Esophagus (tissue), 2 donors: ENCODE measurements at regions not wholly inside any gene's neighbourhood (a gene's known extent, or its start where the extent isn't known, plus 50 kb on each side); places are given as distances from the start of the nearest gene placed in this dataset.

Experiments used
- H3K27ac ChIP-seq, 2 donors: one replicate each; pipeline ENCODE4 v1.5.1; 2013; ENCODE audit warnings: low read depth in 2 of 2, mild to moderate bottlenecking in 2 of 2, inconsistent platforms in 1 of 2, low read length in 1 of 2, moderate library complexity in 1 of 2
- H3K27me3 ChIP-seq, 2 donors: one replicate each; pipeline ENCODE4 v1.6.1; 2013; ENCODE audit warnings: low read length in 2 of 2, control low read depth in 1 of 2, mild to moderate bottlenecking in 1 of 2; ENCODE audit not compliant: insufficient read depth in 2 of 2, control insufficient read depth in 1 of 2
- H3K36me3 ChIP-seq, 2 donors: one replicate each; pipeline ENCODE4 v1.6.1; 2013; ENCODE audit warnings: low read length in 1 of 2; ENCODE audit not compliant: control insufficient read depth in 2 of 2, insufficient read depth in 2 of 2
- H3K4me1 ChIP-seq, 2 donors: one replicate each; pipeline ENCODE4 v1.6.1; 2013; ENCODE audit warnings: low read length in 1 of 2; ENCODE audit not compliant: control insufficient read depth in 2 of 2, insufficient read depth in 2 of 2
- H3K4me3 ChIP-seq, 2 donors: one replicate each; pipeline ENCODE4 v1.5.1; 2013; ENCODE audit warnings: low read length in 2 of 2, mild to moderate bottlenecking in 2 of 2, low read depth in 1 of 2, moderate library complexity in 1 of 2
- H3K9me3 ChIP-seq, 2 donors: one replicate each; pipeline ENCODE4 v1.6.1; 2013; ENCODE audit warnings: mild to moderate bottlenecking in 2 of 2, low read depth in 1 of 2, low read length in 1 of 2, moderate library complexity in 1 of 2; ENCODE audit not compliant: control insufficient read depth in 2 of 2, insufficient read depth in 1 of 2
- WGBS, 2 donors: extraction: QIAGEN DNeasy Blood & Tissue Kit; methylation state at CpG; one replicate each; pipeline ENCODE4 v1.1.7; 2013; 5-methylcytosine and 5-hydroxymethylcytosine counted together
- donor health status: healthy with polysubstance abuse.
- donor health status: Bipolar disorder and iron deficiency.

DNA sequence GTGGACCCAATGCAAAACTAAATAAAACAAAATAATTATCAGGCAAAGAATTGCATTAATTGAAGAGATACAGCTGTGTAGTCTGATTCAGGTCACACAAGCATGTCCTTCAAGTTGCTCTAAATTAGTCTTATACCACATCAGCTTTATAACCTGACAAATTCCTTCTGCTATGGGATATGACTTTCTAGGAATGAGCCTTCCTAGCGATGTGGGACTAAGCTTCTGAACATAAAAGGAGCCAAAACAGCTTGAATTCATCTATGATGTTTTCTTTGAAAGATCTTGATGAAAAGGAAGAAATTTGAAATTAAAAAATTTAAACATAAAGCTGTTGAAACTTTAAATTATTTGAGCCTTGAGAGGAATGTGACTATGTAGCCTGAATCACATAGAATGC lies 1409.1 kb downstream of the CDH11 start:
- Histone ChIP-seq H3K36me3 (no peaks in the 10 kb centered on the region), H3K27ac (no peak overlapping the region), H3K27me3 (no peaks in the 10 kb centered on the region), H3K9me3 (no peaks in the 10 kb centered on the region), H3K4me3 (no peak overlapping the region), H3K4me1 (no peaks in the 10 kb centered on the region)
- 84 to 87% methylated on average over 1 of the region's 1 CpG for WGBS, 2 donors

DNA sequence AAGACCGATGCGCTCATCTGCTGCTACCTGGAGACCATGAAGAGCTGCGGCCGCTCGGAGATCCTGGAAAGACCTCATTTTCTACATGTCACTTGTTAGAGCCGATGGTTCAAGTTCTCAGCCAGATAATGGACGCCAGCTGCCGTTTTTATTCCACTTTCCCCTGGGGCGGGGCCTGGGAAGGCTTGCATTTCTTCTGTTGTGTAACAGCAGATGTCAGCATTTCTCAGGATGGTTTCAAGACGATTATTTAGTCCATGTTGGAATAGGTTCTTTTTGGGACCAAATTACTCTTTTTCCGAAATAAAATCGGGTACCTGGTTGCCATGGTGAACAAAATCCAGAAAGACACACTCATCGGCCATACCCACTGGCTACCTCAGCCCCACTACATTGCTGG lies 1418.3 kb downstream of the CDH11 start:
- H3K36me3 ChIP-seq: no peaks in the 10 kb centered on the region
- no peak overlapping the region for H3K4me3 ChIP-seq
- no peaks in the 10 kb centered on the region for H3K4me1 ChIP-seq
- WGBS, 2 donors: 85 to 89% methylated on average over 13 of the region's 13 CpGs
- H3K27me3 ChIP-seq: no peaks in the 10 kb centered on the region
- no peak overlapping the region for H3K27ac ChIP-seq
- no peaks in the 10 kb centered on the region for H3K9me3 ChIP-seq

- Histone ChIP-seq H3K36me3 (no peaks in the 10 kb centered on the region), H3K27ac (no peak overlapping the region), H3K27me3 (no peaks in the 10 kb centered on the region), H3K4me1 (no peaks in the 10 kb centered on the region), H3K4me3 (no peak overlapping the region), H3K9me3 (no peaks in the 10 kb centered on the region)
- 57 to 64% methylated on average over 11 of the region's 11 CpGs for WGBS, 2 donors
These were observed 1418.8 kb downstream of the CDH11 start for GRCh38 chr16:63702981-63703590.

DNA sequence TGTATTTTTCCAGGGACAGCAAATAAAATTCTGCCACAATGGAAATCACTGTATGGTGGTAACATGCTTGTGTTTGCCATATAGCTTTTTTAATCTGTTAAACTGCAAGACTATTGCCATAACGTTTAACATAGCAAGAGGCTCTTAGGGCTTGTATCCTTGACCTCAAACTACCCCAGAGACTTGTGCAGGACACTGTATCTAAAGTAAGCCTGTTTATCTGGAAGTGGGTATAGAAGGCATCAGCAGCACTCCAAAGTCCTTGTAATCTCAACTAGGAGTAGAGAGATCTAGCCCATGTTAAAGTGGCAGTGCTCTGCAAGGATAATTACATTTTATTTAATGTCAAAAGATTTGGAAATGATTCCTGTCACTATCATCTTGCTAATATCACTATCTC lies 1424.1 kb downstream of the CDH11 start:
- Histone ChIP-seq H3K4me3 (no peak overlapping the region), H3K27me3 (no peaks in the 10 kb centered on the region), H3K9me3 (no peaks in the 10 kb centered on the region), H3K27ac (no peak overlapping the region), H3K36me3 (no peaks in the 10 kb centered on the region), H3K4me1 (no peaks in the 10 kb centered on the region)
- WGBS, 2 donors: 32 to 52% methylated on average over 1 of the region's 1 CpG

DNA sequence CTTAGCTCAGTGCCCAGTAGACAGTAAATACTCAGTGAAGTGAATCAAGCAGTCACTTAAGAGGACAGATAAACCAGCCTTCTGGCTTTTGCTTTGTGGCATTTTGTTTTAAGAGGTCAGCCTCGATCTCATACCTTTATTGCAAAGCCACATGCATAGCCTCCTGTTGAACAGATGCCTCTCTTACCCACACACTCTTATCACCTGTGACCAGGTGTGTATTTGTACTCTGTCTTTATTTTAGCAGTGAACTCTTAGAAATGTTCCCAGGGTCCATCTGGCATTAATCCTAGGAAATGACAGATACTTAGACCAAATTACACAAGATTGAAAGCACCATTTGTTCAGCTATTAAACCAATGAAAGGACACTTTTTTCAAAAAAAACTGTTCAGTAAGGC lies 1426.5 kb downstream of the CDH11 start:
- whole genome bisulfite sequencing, 2 donors: 25 to 41% methylated on average over 1 of the region's 1 CpG
- H3K4me1 ChIP-seq: no peaks in the 10 kb centered on the region
- no peaks in the 10 kb centered on the region for H3K36me3 ChIP-seq
- no peak overlapping the region for H3K4me3 ChIP-seq
- H3K27me3 ChIP-seq: no peaks in the 10 kb centered on the region
- H3K27ac ChIP-seq: no peak overlapping the region
- no peaks in the 10 kb centered on the region for H3K9me3 ChIP-seq

DNA sequence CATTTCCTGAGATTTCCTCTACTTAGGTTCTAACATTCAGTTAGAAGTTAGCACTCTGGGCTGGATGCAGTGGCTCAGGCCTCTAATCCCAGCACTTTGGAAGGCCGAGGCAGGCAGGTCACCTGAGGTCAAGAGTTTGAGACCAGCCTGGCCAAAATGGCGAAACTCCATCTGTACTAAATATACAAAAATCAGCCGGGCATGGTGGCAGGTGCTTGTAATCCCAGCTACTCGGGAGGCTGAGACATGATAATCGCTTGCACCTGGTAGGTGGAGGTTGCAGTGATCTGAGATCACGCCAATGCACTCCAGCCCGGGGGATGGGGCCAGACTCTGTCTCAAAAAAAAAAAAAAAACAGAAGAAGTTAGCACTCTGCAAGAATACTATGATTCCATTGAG lies 1430.9 kb downstream of the CDH11 start:
- no peaks in the 10 kb centered on the region for H3K27me3 ChIP-seq
- 67 to 78% methylated on average over 7 of the region's 7 CpGs for WGBS, 2 donors
- no peaks in the 10 kb centered on the region for H3K36me3 ChIP-seq
- no peak overlapping the region for H3K4me3 ChIP-seq
- no peak overlapping the region for H3K27ac ChIP-seq
- H3K4me1 ChIP-seq: no peaks in the 10 kb centered on the region
- H3K9me3 ChIP-seq: no peaks in the 10 kb centered on the region

DNA sequence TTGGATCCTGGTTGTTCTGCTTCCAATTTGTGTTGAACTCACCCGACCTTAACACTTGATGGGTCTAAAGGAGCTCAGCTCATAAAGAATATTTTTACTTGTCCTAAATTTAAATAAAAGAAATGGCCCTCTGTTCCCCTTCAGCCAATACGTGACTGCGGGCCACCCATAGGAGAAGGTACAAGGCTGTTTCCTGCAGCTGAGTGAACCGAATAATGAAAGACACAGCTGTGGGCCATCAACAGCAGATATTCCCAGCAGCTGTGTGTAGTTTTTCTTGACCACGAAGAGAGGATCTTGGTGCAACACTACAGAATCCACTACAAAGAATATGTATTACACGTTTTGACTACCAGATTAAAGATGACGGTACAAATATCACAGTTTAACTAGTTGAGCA lies 1431.6 kb downstream of the CDH11 start:
- H3K4me3 ChIP-seq: no peak overlapping the region
- WGBS, 2 donors: 76 to 77% methylated on average over 7 of the region's 7 CpGs
- no peaks in the 10 kb centered on the region for H3K27me3 ChIP-seq

DNA sequence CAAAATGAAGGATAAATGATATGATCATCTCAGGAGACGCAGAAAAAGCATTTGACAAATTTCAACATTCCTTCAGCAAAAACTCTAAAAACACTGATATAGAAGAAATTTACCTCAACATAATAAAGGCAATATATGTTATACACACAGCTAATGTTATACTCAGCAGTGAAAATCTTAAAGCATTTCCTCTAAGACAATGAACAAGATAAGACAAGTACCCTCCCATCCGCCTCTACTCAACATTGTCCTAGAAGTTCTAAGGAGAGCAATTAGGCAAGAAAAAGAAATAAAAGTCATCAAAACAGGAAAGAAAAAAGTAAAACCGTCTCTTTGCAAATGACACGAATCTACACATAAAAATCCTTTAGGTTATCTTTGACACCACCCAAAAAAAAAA lies 1432.8 kb downstream of the CDH11 start:
- H3K9me3 ChIP-seq: no peaks in the 10 kb centered on the region
- H3K27ac ChIP-seq: no peak overlapping the region
- no peaks in the 10 kb centered on the region for H3K36me3 ChIP-seq
- H3K4me1 ChIP-seq: no peaks in the 10 kb centered on the region
- no peaks in the 10 kb centered on the region for H3K27me3 ChIP-seq
- 81 to 83% methylated on average over 4 of the region's 4 CpGs for WGBS, 2 donors
- no peak overlapping the region for H3K4me3 ChIP-seq

More for the DNA sequence above, 1431.6 kb downstream of the CDH11 start:
- no peak overlapping the region for H3K27ac ChIP-seq
- no peaks in the 10 kb centered on the region for H3K9me3 ChIP-seq
- H3K36me3 ChIP-seq: no peaks in the 10 kb centered on the region
- H3K4me1 ChIP-seq: no peaks in the 10 kb centered on the region

DNA sequence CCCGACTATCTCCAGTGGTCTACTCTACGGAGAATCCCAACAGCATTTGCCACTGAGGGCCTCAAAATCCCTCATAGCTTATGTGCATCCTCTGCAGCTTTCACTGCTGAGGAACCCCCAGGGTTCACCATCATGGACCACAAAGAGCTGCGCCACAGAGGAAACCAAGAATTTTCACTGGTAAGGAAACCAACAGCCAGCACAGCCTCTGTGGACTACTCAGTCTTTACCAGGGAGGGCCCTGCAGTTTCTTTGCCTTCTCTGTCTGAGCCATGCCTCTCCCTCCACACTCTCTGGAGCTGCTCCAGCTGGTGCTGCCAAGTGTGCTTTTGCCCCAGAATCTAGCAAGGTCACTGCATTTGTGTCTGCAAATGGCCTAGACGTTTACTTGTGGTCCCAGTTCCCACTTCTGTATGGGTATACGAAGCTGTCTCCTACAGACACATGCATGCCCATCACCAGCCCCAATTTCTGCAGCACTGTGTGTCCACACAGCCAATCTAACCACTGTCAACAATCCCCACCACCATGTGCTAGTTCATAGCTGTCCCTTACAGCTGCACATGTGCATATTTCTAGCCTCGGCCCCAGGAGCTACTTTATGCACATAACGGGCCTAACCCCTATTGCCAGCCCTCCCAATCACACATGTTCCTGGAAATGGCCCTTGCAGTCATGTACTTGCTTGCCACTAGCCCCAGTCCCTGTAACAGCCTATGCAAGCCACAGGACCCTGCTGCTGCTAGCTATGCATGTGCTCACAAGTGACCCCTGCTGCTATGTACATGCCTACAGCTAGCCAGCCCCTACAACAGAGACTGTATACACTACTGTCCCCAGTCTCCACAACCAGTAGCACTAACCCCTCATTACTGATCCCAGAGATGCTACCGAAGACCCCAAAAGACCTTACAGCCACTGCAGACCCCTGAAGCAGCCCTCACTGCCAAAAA lies 1437.4 kb downstream of the CDH11 start:
- no peak overlapping the region for H3K27ac ChIP-seq
- 72 to 76% methylated on average over 8 of the region's 8 CpGs for WGBS, 2 donors
- no peaks in the 10 kb centered on the region for H3K4me1 ChIP-seq
- H3K36me3 ChIP-seq: no peaks in the 10 kb centered on the region
- H3K27me3 ChIP-seq: no peaks in the 10 kb centered on the region
- H3K4me3 ChIP-seq: no peak overlapping the region
- H3K9me3 ChIP-seq: no peaks in the 10 kb centered on the region

- Histone ChIP-seq H3K27ac (no peak overlapping the region), H3K9me3 (no peaks in the 10 kb centered on the region), H3K4me1 (no peaks in the 10 kb centered on the region), H3K4me3 (no peak overlapping the region), H3K36me3 (no peaks in the 10 kb centered on the region), H3K27me3 (no peaks in the 10 kb centered on the region)
- WGBS, 2 donors: 77 to 80% methylated on average over 3 of the region's 3 CpGs
These were observed 1439.0 kb downstream of the CDH11 start for GRCh38 chr16:63682844-63683243.
